T1000 (cell line): ENCODE measurements at regions not wholly inside any gene's neighbourhood (a gene's known extent, or its start where the extent isn't known, plus 50 kb on each side); places are given as distances from the start of the nearest gene placed in this dataset.

Source experiments
- DNase-seq: peaks from one replicate; lab custom pipeline; 2025; ENCODE audit warnings: mixed read lengths; lab: John Stamatoyannopoulos, UW

DNA sequence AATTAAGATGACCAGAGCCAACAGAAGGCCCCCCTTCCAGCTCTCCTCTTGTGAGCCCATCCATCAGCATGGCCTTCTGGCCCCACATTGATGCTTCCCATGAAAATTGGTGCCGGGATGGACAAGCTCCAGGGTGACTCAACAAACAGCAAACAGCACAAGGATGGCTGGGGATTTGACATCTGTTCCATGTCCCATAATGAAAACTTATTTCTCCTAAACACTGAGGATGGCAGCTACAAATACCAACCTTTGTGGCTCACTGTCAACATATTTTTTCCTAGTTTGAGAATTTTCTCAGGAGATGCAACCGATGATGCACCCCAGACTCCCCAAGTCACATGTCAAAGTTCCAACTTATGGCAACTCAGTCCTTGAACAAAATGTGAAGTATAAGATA is 169.6 kb upstream of the SIX2 start:
- no peak for DNase-seq

- DNase-seq = no peak
Observed at GRCh38 chr2:45178359-45178758, 169.1 kb upstream of the SIX2 start.

GRCh38 chr2:45177870-45178269 is 168.6 kb upstream of the SIX2 start:
- DNase-seq = peak; percentile 26

GRCh38 chr2:45176390-45176789 is 167.1 kb upstream of the SIX2 start:
- no peak for DNase-seq

- peak; percentile 39 for DNase-seq
Observed at GRCh38 chr2:45173513-45173912, 164.3 kb upstream of the SIX2 start.

- DNase-seq = no peak
Observed at GRCh38 chr2:45172760-45173392, 163.6 kb upstream of the SIX2 start.

DNA sequence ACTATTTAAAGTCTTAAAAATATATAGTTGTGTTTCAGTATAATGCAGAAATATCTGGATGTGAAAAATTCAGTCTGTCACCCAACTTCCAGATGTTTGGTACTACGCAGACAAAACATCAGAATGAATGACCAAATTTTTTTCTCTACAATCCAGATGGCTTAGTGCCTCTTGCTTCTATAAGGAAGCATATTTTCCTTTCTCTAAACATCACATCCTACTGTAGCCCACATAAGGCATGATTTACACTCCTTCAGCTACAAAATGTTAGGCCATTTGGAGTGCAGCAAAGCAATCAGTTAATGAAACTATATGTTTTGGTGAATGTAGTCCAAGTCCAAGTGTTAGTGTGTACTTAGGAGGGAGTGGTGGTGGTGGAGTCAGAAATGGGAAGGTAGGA is 162.9 kb upstream of the SIX2 start:
- no peak for DNase-seq

DNA sequence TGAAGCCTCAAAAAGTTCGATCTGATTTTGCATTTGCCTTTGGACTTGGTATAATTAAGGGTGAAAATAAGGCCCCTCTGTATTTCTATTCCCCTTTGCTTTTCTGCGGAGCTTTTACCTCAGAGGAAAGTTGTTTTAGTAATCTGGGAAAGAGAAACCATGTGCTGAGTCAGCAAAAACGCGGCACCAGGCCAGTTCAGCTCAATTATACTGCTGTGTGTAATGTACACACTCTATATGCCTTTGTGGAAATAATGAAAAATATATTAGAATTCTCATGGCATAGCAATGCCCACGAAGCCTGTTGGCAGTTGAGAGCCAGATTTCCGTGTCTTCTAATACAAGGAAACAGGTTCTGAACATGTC is 161.9 kb upstream of the SIX2 start:
- DNase-seq = no peak

DNA sequence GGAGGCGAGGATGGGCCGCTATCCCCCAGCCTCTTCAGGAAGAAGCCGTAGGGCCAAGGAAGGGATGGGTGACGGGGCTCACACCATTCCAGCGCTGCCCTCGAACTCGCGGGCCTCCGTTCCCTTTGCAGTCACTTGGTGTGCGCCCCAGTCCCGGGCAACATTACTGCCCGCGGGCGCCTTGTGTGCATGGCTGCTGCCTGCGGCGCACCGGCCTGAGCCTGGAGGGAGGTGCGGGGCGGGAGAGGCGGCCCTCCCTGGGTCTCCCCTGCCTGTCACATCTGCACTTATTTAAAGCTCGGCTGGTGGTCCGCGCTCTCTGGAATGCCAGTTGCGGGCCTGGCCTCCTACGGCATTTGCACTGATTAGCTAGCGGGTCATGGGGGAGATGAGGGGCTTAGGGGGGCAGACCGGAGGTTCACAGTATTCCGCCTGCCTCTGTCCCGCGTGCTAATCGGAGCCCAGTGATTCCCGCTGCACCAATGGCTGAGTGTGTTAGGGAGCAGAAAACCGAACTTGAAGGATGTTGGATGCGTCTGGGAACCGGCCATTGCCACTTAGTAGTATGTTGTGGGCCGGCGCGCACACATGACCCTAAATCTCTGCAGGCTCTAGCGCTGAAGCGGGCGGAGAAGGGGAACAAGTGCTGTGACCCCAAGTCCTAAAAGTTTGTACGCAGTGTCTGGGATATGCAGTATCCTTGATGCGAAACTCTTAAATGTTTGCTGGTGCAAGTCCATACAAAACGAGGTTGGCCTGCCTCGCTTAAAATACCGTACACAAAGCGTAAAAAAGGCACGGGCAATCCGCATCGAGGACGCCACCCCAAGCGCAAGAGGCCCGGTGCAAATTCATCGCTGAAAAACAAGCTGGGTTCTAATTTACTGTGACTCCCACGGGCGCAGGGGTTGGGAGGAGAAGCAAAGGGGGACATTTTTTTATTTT is 161.2 kb upstream of the SIX2 start:
- DNase-seq = no peak

DNA sequence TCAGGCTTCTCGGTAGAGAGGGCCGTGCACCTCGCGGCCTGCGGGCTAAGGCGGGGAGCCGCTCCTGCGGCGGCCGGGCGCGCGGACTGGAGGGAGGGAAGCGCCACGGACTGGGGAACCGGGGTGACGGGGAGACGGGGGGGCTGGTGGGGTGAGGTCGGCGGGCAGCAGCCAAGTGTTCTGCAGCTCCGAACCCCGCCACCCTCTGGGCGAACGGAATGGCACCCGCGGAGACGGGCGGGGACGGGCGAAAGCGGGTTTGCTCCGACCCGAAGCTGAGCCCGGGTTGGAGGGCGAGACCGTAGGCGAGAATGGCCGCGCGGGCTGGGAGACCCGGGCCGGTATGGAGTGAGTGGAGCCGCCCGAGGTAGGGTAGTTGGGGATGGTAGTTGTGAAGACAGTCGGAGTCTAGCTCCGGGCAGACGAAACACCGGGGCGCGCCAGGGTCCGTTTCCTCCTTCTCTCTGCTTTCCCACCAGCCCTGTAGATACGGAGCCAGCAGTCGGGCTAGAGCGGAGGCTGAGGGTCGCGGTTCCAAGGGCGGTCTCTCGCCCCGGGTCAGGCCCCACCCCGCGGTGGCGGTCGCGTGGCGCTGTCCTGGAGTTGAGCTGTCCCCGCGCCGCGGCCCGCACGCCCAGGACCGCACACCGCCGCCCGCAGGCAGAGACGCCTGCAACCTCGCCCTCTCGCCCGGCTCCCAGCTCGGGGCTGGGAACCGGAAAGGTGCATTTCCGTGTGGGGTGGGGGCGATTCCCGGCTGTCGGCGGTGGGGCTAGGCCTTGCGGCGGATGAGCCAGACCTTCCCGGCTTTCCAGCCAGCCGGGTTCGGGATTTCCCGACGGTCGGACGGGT is 160.3 kb upstream of the SIX2 start:
- no peak for DNase-seq

DNA sequence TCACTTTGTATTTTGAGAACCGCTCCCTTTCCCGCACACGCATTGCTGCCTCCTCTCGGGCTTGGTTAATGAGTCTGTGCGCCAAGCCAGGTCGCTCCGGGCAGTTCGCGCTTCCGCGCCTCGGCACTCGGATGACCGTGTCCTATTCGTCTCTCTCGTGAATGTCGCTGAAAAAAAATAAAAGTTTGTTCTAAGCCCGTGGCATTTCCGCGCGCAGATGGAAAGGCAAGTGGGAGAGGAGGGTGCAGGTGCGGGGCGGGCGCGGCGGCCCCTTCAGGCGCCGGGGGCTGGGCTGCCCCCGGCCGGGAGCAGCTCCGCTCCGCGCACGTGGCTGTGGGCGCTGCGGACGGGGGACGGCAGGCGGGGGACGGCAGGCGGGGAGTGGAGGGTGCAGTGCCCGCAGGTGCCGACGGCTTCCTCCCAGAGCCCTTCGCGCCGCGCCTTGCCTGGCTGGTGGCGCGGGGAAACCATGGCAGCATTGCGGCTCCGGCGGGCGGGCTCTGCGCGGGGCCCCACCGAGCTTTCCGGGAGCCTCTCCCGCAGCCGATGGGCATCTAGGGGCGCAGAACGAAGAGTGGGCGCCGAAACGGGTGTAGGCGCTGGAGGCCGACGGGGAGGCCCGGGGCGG is 159.6 kb upstream of the SIX2 start:
- DNase-seq = no peak

DNA sequence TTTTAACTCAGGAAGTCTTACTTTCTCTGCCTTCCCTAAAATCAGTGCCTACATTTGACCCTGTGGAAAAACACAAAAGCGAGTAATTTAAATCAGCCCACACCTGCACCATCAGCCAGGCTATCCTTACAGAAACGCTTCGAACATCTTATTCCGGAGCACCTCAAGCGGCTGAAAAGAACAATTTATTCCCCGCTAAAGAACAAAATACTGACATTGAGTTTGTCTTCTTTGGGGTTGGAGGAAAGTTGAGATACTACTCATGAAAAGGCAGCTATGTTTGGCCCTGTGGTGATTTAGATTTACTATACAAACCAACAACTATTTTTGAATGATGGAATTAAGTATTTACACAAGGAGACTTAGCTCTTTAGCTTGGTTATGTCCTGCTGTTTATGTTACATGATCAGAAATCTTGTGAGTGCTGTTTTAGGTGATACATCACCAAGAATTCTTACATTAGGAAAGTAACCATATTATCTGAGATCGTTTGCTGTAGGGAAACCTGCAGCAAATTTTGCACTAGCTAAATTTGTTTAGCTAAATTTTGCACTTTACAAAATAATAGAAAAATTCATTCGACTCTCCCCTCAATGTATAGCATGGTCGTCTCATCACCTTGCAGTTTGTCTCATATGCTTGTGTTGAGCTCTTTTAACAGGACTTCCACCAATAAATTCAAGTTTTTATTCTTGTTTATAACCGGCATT is 158.8 kb upstream of the SIX2 start:
- no peak for DNase-seq

- DNase-seq = no peak
Observed at GRCh38 chr2:45166229-45166890, 157.1 kb upstream of the SIX2 start.

DNA sequence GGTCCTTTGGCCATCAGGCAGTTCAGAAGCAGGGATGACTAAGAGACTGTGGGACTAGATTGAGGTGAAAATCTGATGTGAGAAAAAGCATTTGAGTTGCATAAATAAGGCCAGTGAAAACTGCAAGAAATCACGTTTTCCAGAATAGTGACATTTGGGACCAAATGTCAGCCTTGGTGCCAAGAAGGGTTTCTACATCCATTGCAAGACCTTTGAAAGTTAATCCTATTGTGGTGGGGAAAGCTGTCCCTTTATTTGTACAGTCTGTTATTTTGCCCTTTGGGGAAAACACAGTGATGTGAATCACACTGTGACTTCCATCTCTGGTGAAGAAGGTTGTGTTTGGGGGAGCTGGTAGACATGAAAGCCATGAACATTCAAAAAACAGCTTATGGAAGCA is 153.5 kb upstream of the SIX2 start:
- DNase-seq = no peak

- no peak for DNase-seq
Observed at GRCh38 chr2:45156605-45157004, 147.4 kb upstream of the SIX2 start.

- DNase-seq = no peak
Observed at GRCh38 chr2:45154606-45155155, 145.4 kb upstream of the SIX2 start.

DNA sequence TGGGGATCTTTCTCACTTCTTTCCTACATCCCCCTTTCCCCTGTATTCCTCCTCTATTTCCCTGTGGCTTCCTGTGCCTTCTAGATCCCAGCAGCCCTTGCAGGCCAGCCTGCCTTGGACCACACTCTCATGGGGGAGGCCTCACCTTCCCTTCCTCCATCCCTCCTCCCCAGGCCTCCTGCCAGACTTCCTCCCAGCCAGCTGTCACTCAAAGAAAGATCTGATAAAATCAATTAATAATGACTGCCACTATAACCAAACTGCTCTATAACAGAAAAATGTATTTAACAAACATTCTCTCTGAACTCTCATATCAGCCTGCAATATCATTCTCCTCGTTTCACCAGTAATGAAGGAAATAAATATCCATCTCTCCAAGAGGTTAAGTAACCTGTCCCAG is 144.9 kb upstream of the SIX2 start:
- no peak for DNase-seq

- no peak for DNase-seq
Observed at GRCh38 chr2:45153121-45153520, 143.9 kb upstream of the SIX2 start.

GRCh38 chr2:45152691-45153090 is 143.4 kb upstream of the SIX2 start:
- no peak for DNase-seq

DNA sequence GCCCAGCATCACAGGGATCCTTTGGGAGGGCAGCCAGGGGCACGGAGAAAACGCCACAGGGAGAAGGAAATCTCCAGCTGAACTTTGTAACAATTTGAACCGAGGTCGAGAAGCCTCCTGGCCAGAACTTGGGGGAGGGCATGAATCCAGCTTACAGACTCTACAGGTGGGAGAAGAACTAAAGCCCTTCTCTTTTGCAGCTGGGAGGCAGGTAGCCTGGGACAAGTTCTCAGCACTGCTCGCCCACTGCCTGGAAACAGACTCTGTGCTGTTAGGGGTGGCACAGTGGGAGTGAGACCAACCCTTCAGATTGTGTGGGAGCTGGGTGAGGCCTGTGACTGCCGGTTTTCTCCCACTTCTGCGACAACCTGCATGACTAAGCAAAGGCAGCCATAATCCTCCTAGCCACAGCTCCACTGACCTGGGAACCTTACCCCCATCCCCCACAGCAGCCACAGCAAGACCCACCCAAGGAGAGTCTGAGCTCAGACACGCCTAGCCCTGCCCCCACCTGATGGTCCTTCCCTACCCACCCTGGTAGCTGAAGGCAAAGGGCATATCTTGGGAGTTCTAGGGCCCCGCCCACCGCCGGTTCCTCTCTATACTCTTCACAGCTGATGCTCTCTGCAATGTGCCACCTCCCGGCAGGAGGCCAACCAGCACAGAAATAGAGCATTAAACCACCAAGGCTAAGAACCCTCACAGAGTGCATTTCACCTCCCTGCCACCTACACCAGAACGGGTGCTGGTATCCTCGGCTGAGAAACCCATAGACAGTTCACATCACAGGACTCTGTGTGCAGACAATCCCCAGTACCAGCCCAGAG is 136.0 kb upstream of the SIX2 start:
- DNase-seq = no peak
